HCT116 (cell line): ENCODE measurements at regions not wholly inside any gene's neighbourhood (a gene's known extent, or its start where the extent isn't known, plus 50 kb on each side); places are given as distances from the start of the nearest gene placed in this dataset.

Experiments
- ATAC-seq: fragments of 200-7000 bp; cut with Tn5 transposase; 2 replicates; pipeline ENCODE4 v1.9.1; 2020; ENCODE audit warnings: mild to moderate bottlenecking, moderate library complexity
- BruUV-seq: library from RNA; stranded (reverse); fragments of 400-500 nt; replicated peaks from 2 replicates; lab custom pipeline; 2021; lab: Mats Ljungman, UMichigan
- CTCF ChIA-PET: fragments of 300-600 bp; sonication (Branson Sonifier 250); formaldehyde crosslinking; loops from one replicate; lab custom pipeline; 2021; ENCODE audit warnings: antibody characterized with exemption; lab: Charles Lee
- POLR2A ChIA-PET: fragments of 300-600, 350-600 bp; sonication (Branson Sonifier 250); formaldehyde crosslinking; loops from one replicate; lab custom pipeline; 2021; ENCODE audit warnings: antibody characterized with exemption; lab: Charles Lee
- RAD21 ChIA-PET, 2 experiments: fragments of 300-600 bp; sonication (Branson Sonifier 250); formaldehyde crosslinking; loops; one replicate each; lab custom pipeline; 2023; ENCODE audit warnings: low total read pairs in 2 of 2; ENCODE audit not compliant: uncharacterized antibody in 2 of 2, unreplicated experiment in 2 of 2, low non-redundant PET in 1 of 2; lab: Charles Lee
- DNase-seq: peaks from one replicate; pipeline ENCODE4 v3.0.0-alpha.2; 2010; ENCODE audit warnings: low read depth, low spot score
- H2AFZ ChIP-seq: fragments of 200-600 bp; shearing (Covaris generic), sonication (generic); 2 replicates; pipeline ENCODE4 v1.6.1; 2017; ENCODE audit warnings: low read depth, mixed run types, mixed read lengths, antibody characterized with exemption, low read length; ENCODE audit not compliant: poor library complexity, severe bottlenecking
- H3K27ac ChIP-seq: 2 replicates; pipeline ENCODE4 v1.5.1; 2012; ENCODE audit warnings: low read depth, low read length
- H3K27me3 ChIP-seq: fragments of 200-600 bp; sonication (generic); 2 replicates; pipeline ENCODE4 v1.6.1; 2016; ENCODE audit warnings: mixed run types, low read length, mixed read lengths; ENCODE audit not compliant: insufficient read depth
- H3K36me3 ChIP-seq, 2 experiments: fragments of 200-500 bp in 1 of 2; fragments of 200-600 bp in 1 of 2; sonication (Bioruptor generic) in 1 of 2; sonication (generic) in 1 of 2; 2 replicates each; pipeline versions ENCODE4 v1.5.1 to v1.6.1; 2014 to 2016; ENCODE audit warnings: low read length in 2 of 2, inconsistent platforms in 1 of 2, mixed read lengths in 1 of 2, mixed run types in 1 of 2; ENCODE audit not compliant: insufficient read depth in 2 of 2, control insufficient read depth in 1 of 2
- H3K4me1 ChIP-seq, 2 experiments: fragments of 200-600 bp in 1 of 2; sonication (generic) in 1 of 2; 2 replicates each; pipeline versions ENCODE4 v1.5.1 to v1.6.1; 2012 to 2017; ENCODE audit warnings: low read length in 2 of 2, inconsistent platforms in 1 of 2, mild to moderate bottlenecking in 1 of 2, mixed read lengths in 1 of 2, mixed run types in 1 of 2, moderate library complexity in 1 of 2; ENCODE audit not compliant: insufficient read depth in 2 of 2, control insufficient read depth in 1 of 2
- H3K4me2 ChIP-seq: fragments of 200-600 bp; sonication (generic); 2 replicates; pipeline ENCODE4 v1.6.1; 2017; ENCODE audit warnings: mixed run types, low read length, mixed read lengths
- H3K4me3 ChIP-seq, 2 experiments: fragments of 200-600 bp in 1 of 2; sonication (generic) in 1 of 2; replicated peaks in 1 of 2; 2 replicates each; pipeline ENCODE4 v1.5.1; 2011 to 2016; ENCODE audit warnings: low read length in 2 of 2, control low read depth in 1 of 2, low read depth in 1 of 2, mild to moderate bottlenecking in 1 of 2, mixed read lengths in 1 of 2, mixed run types in 1 of 2
- H3K79me2 ChIP-seq: fragments of 200-600 bp; sonication (generic); 2 replicates; pipeline ENCODE4 v1.6.1; 2017; ENCODE audit warnings: mild to moderate bottlenecking, mixed run types, low read length, moderate library complexity, mixed read lengths; ENCODE audit not compliant: insufficient read depth
- H3K9ac ChIP-seq: fragments of 200-600 bp; sonication (generic); 2 replicates; pipeline ENCODE4 v1.6.1; 2016; ENCODE audit warnings: low read length, mixed read lengths
- H3K9me2 ChIP-seq: fragments of 200-600 bp; sonication (generic), shearing (Covaris generic); 2 replicates; pipeline ENCODE4 v1.6.1; 2017; ENCODE audit warnings: mixed run types, mild to moderate bottlenecking, moderate library complexity; ENCODE audit not compliant: insufficient read depth
- H3K9me3 ChIP-seq, 2 experiments: fragments of 200-500 bp in 1 of 2; fragments of 200-600 bp in 1 of 2; sonication (Bioruptor generic) in 1 of 2; sonication (generic) in 1 of 2; 2 replicates each; pipeline ENCODE4 v1.6.1; 2014 to 2017; ENCODE audit warnings: low read length in 2 of 2, mixed read lengths in 2 of 2, inconsistent platforms in 1 of 2, low read depth in 1 of 2, mild to moderate bottlenecking in 1 of 2, mixed run types in 1 of 2, moderate library complexity in 1 of 2; ENCODE audit not compliant: control insufficient read depth in 1 of 2, insufficient read depth in 1 of 2
- H4K20me1 ChIP-seq: fragments of 200-600 bp; sonication (generic), shearing (Covaris generic); 2 replicates; pipeline ENCODE4 v1.6.1; 2017; ENCODE audit warnings: mixed run types, mild to moderate bottlenecking, moderate library complexity; ENCODE audit not compliant: insufficient read depth
- CBX3 ChIP-seq: IDR thresholded peaks from 2 replicates; pipeline ENCODE4 v1.6.1; 2012; ENCODE audit warnings: low read depth
- CEBPB ChIP-seq: IDR thresholded peaks from 2 replicates; pipeline ENCODE4 v1.6.1; 2012; ENCODE audit warnings: low read depth
- EGR1 ChIP-seq: IDR thresholded peaks from 2 replicates; pipeline ENCODE4 v1.6.1; 2012; ENCODE audit warnings: low read depth
- TCF7L2 ChIP-seq: IDR thresholded peaks from 2 replicates; pipeline ENCODE4 v1.7.0; 2011; ENCODE audit warnings: borderline replicate concordance, inconsistent platforms; ENCODE audit not compliant: insufficient read depth, insufficient read length; ENCODE audit errors: extremely low read depth
- ZFX ChIP-seq: fragments of 450-650 bp; IDR thresholded peaks from 2 replicates; pipeline ENCODE4 v1.6.1; 2017
- intact Hi-C: fragments of 100-400 bp; cut with micrococcal nuclease; formaldehyde crosslinking; loops from 2 replicates; pipeline ENCODE4 v1.10.0; 2022
- TF ChIP-seq, protein P1 (sequence below): IDR thresholded peaks from 2 replicates; pipeline ENCODE4 v1.6.1; 2012

DNA sequence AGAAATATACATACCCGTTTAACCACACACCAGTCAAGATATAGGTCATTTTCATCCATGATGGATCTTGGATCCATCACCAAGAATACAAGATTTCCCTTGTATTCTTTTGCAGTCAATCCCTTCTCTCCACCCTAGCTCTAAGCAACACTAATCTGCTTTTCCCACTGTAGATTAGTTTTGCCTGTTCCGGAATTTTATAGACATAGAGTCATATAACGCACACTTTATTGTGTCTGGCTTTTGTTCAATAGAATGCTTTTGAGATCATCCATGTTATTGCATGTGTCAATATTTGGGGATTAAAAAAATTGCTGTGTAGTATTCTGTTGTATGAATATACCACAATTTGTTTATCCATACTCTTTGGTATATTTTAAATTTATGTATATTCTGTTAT lies 235.6 kb upstream of the BCOR start:
- intact Hi-C loops: no loop called here
- no peaks in the 10 kb centered on the region for H3K9me2 ChIP-seq
- no peaks in the 10 kb centered on the region for H3K4me1 ChIP-seq
- no peak overlapping the region for H3K4me3 ChIP-seq
- no peaks in the 10 kb centered on the region for H3K36me3 ChIP-seq
- no peaks in the 10 kb centered on the region for H3K9me3 ChIP-seq
- DNase-seq: no peak
- BruUV-seq: no TSS peak
- POLR2A ChIA-PET: no interaction called here
- H3K27me3 ChIP-seq: no peaks in the 10 kb centered on the region
- no peak overlapping the region for H2AFZ ChIP-seq
- CTCF ChIA-PET: no interaction called here
- no peak overlapping the region for H3K9ac ChIP-seq
- no peak overlapping the region for H3K27ac ChIP-seq
- TF ChIP-seq CEBPB: no peak
- TF ChIP-seq ZFX: no peak
- TF ChIP-seq EGR1: no peak
- TF ChIP-seq, protein P1, sequence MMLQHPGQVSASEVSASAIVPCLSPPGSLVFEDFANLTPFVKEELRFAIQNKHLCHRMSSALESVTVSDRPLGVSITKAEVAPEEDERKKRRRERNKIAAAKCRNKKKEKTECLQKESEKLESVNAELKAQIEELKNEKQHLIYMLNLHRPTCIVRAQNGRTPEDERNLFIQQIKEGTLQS: no peak
- H3K4me2 ChIP-seq: no peak overlapping the region
- RAD21 ChIA-PET: no interaction called here
- no peak for ATAC-seq
- H4K20me1 ChIP-seq: no peaks in the 10 kb centered on the region
- H3K79me2 ChIP-seq: no peaks in the 10 kb centered on the region

DNA sequence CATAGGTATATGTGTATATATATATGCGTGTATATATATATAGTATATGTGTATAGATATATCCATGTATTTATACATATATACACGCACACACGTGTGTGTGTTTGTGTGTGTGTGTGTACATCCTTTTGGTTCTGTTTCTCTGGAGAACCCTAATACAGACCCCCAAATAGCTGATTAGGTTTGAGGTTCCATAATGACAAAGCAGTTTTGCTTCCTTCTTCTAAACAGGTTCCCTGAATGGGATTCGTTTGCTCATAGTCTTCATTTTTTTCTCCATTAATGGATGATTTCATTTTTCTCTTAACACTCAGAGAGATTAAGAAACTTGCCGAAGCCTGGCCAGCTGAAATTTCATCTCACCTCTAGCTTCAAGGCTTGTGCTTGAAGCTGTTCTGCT lies 234.0 kb upstream of the BCOR start:
- Histone ChIP-seq H3K4me1 (no peaks in the 10 kb centered on the region), H4K20me1 (no peaks in the 10 kb centered on the region), H3K9ac (no peak overlapping the region), H3K9me3 (no peaks in the 10 kb centered on the region), H3K9me2 (no peaks in the 10 kb centered on the region), H3K36me3 (no peaks in the 10 kb centered on the region), H3K27ac (no peak overlapping the region), H3K4me3 (no peak overlapping the region), H3K4me2 (no peak overlapping the region), H2AFZ (no peak overlapping the region), H3K79me2 (no peaks in the 10 kb centered on the region), H3K27me3 (no peaks in the 10 kb centered on the region)
- ChIA-PET CTCF (no interaction called here), RAD21 (no interaction called here), POLR2A (no interaction called here)
- no peak for ATAC-seq
- no TSS peak for BruUV-seq
- TF ChIP-seq TCF7L2: no peak
- TF ChIP-seq, protein P1: no peak
- no peak for TF ChIP-seq CBX3
- intact Hi-C loops: no loop called here
- DNase-seq: no peak
